ENCODE measurements at regions not wholly inside any gene's neighbourhood (a gene's known extent, or its start where the extent isn't known, plus 50 kb on each side); places are given as distances from the start of the nearest gene placed in this dataset.

- no peaks in the 10 kb centered on the region for H3K36me3 ChIP-seq (ENCODE audit: insufficient read depth, low read length)
- Mint-ChIP-seq H3K4me3 (ENCODE audit: unreplicated experiment) (no peak overlapping the region), H3K9me3 (ENCODE audit: unreplicated experiment) (no peaks in the 10 kb centered on the region), H3K4me1 (ENCODE audit: low read depth, unreplicated experiment) (no peaks in the 10 kb centered on the region), H3K36me3 (ENCODE audit: low read depth, unreplicated experiment) (no peaks in the 10 kb centered on the region), H3K27ac (ENCODE audit: unreplicated experiment) (no peak overlapping the region), H3K27me3 (ENCODE audit: low read depth, unreplicated experiment) (no peaks in the 10 kb centered on the region)
- no peak for DNase-seq (ENCODE audit: low read depth)
- FAIRE-seq: no peak
- no peaks in the 10 kb centered on the region for H4K20me1 ChIP-seq (ENCODE audit: insufficient read depth, low read length)
- no peaks in the 10 kb centered on the region for H3K9me3 ChIP-seq (ENCODE audit: insufficient read depth, low read depth, low read length)
- H3K4me1 ChIP-seq (ENCODE audit: insufficient read depth, low read length): no peaks in the 10 kb centered on the region
- TF ChIP-seq EZH2 (IDR thresholded peaks at IDR 0.05; ENCODE audit: insufficient read depth, low read length) (no peak), CTCF (IDR thresholded peaks at IDR 0.05; ENCODE audit: insufficient read depth, low read depth, low read length) (no peak)
- H2AFZ ChIP-seq (ENCODE audit: low read depth, low read length): no peak overlapping the region
- H3K27me3 ChIP-seq (ENCODE audit: insufficient read depth, low read length): no peaks in the 10 kb centered on the region
- H3K4me2 ChIP-seq (ENCODE audit: low read length): no peak overlapping the region
- H3K79me2 ChIP-seq (ENCODE audit: insufficient read depth, low read length): no peaks in the 10 kb centered on the region
- H3K27ac ChIP-seq (ENCODE audit: low read depth, low read length): no peak overlapping the region
- H3K4me3 ChIP-seq (ENCODE audit: insufficient read depth, low read depth, low read length): no peak overlapping the region
- H3K9ac ChIP-seq (ENCODE audit: low read length): no peak overlapping the region
Measured at GRCh38 chr4:146087856-146088255, 87.7 kb upstream of the LSM6 start.

- H3K79me2 ChIP-seq (ENCODE audit: insufficient read depth, low read length): no peaks in the 10 kb centered on the region
- Mint-ChIP-seq H3K27ac (ENCODE audit: unreplicated experiment) (no peak overlapping the region), H3K9me3 (ENCODE audit: unreplicated experiment) (no peaks in the 10 kb centered on the region), H3K27me3 (ENCODE audit: low read depth, unreplicated experiment) (no peaks in the 10 kb centered on the region), H3K4me3 (ENCODE audit: unreplicated experiment) (no peak overlapping the region), H3K36me3 (ENCODE audit: low read depth, unreplicated experiment) (no peaks in the 10 kb centered on the region), H3K4me1 (ENCODE audit: low read depth, unreplicated experiment) (no peaks in the 10 kb centered on the region)
- FAIRE-seq (no peak), DNase-seq (ENCODE audit: low read depth) (no peak)
- H3K4me2 ChIP-seq (ENCODE audit: low read length): no peak overlapping the region
- no peak overlapping the region for H2AFZ ChIP-seq (ENCODE audit: low read depth, low read length)
- H3K36me3 ChIP-seq (ENCODE audit: insufficient read depth, low read length): no peaks in the 10 kb centered on the region
- no peaks in the 10 kb centered on the region for H3K27me3 ChIP-seq (ENCODE audit: insufficient read depth, low read length)
- no peak overlapping the region for H3K27ac ChIP-seq (ENCODE audit: low read depth, low read length)
- H4K20me1 ChIP-seq (ENCODE audit: insufficient read depth, low read length): no peaks in the 10 kb centered on the region
- H3K4me3 ChIP-seq (ENCODE audit: insufficient read depth, low read depth, low read length): no peak overlapping the region
- no peaks in the 10 kb centered on the region for H3K9me3 ChIP-seq (ENCODE audit: insufficient read depth, low read depth, low read length)
- H3K9ac ChIP-seq (ENCODE audit: low read length): no peak overlapping the region
- no peaks in the 10 kb centered on the region for H3K4me1 ChIP-seq (ENCODE audit: insufficient read depth, low read length)
- TF ChIP-seq EZH2 (IDR thresholded peaks at IDR 0.05; ENCODE audit: insufficient read depth, low read length) (no peak), CTCF (IDR thresholded peaks at IDR 0.05; ENCODE audit: insufficient read depth, low read depth, low read length) (no peak)
Measured at GRCh38 chr4:146076081-146076480, 99.4 kb upstream of the LSM6 start.

- Mint-ChIP-seq H3K27me3 (ENCODE audit: low read depth, unreplicated experiment) (no peaks in the 10 kb centered on the region), H3K36me3 (ENCODE audit: low read depth, unreplicated experiment) (no peaks in the 10 kb centered on the region), H3K9me3 (ENCODE audit: unreplicated experiment) (no peaks in the 10 kb centered on the region), H3K27ac (ENCODE audit: unreplicated experiment) (no peak overlapping the region), H3K4me1 (ENCODE audit: low read depth, unreplicated experiment) (no peaks in the 10 kb centered on the region), H3K4me3 (ENCODE audit: unreplicated experiment) (no peak overlapping the region)
- H3K9ac ChIP-seq (ENCODE audit: low read length): no peak overlapping the region
- no peak overlapping the region for H3K27ac ChIP-seq (ENCODE audit: low read depth, low read length)
- no peak overlapping the region for H2AFZ ChIP-seq (ENCODE audit: low read depth, low read length)
- no peak overlapping the region for H3K4me3 ChIP-seq (ENCODE audit: insufficient read depth, low read depth, low read length)
- no peaks in the 10 kb centered on the region for H3K9me3 ChIP-seq (ENCODE audit: insufficient read depth, low read depth, low read length)
- no peaks in the 10 kb centered on the region for H4K20me1 ChIP-seq (ENCODE audit: insufficient read depth, low read length)
- H3K36me3 ChIP-seq (ENCODE audit: insufficient read depth, low read length): no peaks in the 10 kb centered on the region
- DNase-seq (ENCODE audit: low read depth) (no peak), FAIRE-seq (no peak)
- TF ChIP-seq EZH2 (IDR thresholded peaks at IDR 0.05; ENCODE audit: insufficient read depth, low read length) (no peak), CTCF (IDR thresholded peaks at IDR 0.05; ENCODE audit: insufficient read depth, low read depth, low read length) (no peak)
- H3K79me2 ChIP-seq (ENCODE audit: insufficient read depth, low read length): no peaks in the 10 kb centered on the region
- H3K4me1 ChIP-seq (ENCODE audit: insufficient read depth, low read length): no peaks in the 10 kb centered on the region
- no peak overlapping the region for H3K4me2 ChIP-seq (ENCODE audit: low read length)
- no peaks in the 10 kb centered on the region for H3K27me3 ChIP-seq (ENCODE audit: insufficient read depth, low read length)
Measured at GRCh38 chr4:146073517-146073916, 102.0 kb upstream of the LSM6 start.
